Skin epidermis (tissue), 12 donors: ENCODE measurements at regions not wholly inside any gene's neighbourhood (a gene's known extent, or its start where the extent isn't known, plus 50 kb on each side); places are given as distances from the start of the nearest gene placed in this dataset.

ENCODE experiments used
- H3K27ac ChIP-seq, 21 experiments: fragments of 200-600 bp; sonication (generic) in 11 of 21; one replicate each; pipeline ENCODE4 v1.5.0; 2020; ENCODE audit warnings: mild to moderate bottlenecking in 3 of 21, inconsistent platforms in 2 of 21, moderate library complexity in 2 of 21
- H3K4me3 ChIP-seq, 7 experiments: fragments of 200-600 bp; sonication (generic) in 2 of 7; one replicate each; pipeline ENCODE4 v1.5.0; 2020; ENCODE audit warnings: inconsistent platforms in 2 of 7, mild to moderate bottlenecking in 2 of 7, moderate library complexity in 1 of 7

DNA sequence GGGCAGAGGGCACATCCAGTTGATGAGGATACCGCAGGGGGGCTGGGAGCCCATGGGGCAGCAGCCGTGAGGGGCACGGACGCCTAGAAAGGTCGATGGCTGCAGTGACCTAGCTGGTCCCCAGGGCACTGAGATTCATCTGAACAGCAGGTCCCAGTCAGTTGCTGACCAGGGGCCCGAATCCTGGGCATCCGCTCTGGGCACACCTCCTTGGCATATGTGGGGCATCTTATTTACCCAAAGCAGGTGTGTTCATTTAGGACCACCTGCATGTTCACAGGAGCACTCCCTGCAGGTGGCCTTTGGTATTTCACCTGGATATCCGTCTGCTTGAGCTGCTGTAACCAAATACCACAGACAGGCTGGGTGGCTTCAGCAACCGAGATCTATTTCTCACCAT, 72.0 kb upstream of the ODC1 start:
- H3K4me3 ChIP-seq = no peak overlapping the region
- no peak overlapping the region for H3K27ac ChIP-seq

DNA sequence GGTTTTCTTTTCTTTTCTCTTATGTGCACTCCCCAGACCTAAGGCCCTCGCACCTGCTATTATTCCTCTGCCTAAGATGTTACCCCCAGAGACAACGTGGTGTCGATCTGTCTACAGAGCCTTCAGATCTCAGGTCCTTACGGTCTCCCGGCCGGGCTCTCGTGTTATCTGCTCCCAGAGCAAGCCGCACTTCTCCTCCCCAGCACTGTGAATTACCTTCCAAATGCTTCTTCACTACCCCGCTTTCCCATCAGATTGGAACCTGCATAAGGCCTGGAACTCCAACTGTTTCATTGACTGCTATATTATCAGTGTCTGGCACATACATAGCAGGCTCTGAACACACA, 71.2 kb upstream of the ODC1 start:
- no peak overlapping the region for H3K27ac ChIP-seq

GRCh38 chr2:10518470-10519393, 70.6 kb upstream of the ODC1 start:
- Histone ChIP-seq H3K4me3 (no peak overlapping the region), H3K27ac (no peak overlapping the region)

More for the DNA sequence above, 71.2 kb upstream of the ODC1 start:
- H3K4me3 ChIP-seq = no peak overlapping the region

- no peak overlapping the region for H3K4me3 ChIP-seq
- H3K27ac ChIP-seq = no peak overlapping the region
Measured at GRCh38 chr2:10517351-10518043, 69.4 kb upstream of the ODC1 start.

DNA sequence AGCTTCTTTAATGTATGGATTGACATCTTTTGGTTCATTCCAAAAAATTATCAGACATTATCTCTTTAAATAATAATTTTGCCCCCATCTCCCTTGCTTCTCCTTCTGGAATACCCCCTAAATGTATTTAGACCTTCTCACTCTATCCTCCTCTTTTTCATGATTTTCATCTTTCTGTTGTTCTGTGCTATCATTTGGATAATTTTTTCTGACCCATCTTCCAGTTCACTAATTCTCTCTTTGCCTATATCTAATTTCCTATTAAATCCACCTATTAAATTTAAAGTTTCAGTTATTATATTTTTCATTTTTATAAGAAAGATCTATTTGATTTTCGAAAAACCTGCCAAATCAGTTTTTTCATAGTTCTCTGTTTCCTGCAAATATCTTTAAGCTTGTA, 67.8 kb upstream of the ODC1 start:
- no peak overlapping the region for H3K4me3 ChIP-seq
- no peak overlapping the region for H3K27ac ChIP-seq

GRCh38 chr2:10514743-10515142, 66.6 kb upstream of the ODC1 start:
- Histone ChIP-seq H3K4me3 (no peak overlapping the region), H3K27ac (no peak overlapping the region)

DNA sequence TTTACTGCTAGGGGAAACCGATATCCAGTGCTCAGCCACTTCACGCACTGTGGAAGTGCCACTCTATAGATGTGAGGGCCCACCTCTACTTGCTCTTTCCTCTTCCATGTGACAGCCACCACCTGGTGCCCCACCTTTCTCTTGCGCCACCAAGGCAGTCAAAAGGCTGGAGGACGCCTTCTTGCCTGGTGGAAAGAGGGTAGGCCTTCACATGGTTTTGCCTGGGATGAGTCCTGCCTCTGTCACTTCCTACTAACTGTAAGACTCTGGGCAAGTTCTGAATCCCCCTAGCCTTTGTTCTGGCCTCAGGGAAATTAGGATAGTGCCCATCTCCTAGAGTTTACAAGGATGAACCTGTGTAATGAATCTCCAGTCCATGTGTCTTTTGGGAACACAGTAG, 66.1 kb upstream of the ODC1 start:
- Histone ChIP-seq H3K4me3 (no peak overlapping the region), H3K27ac (peak overlapping the region in 1 of 21 experiments; percentile 49)

- Histone ChIP-seq H3K4me3 (no peak overlapping the region), H3K27ac (no peak overlapping the region)
Measured at GRCh38 chr2:10513201-10513600, 65.1 kb upstream of the ODC1 start.

GRCh38 chr2:10508038-10508437, 59.9 kb upstream of the ODC1 start:
- H3K27ac ChIP-seq = no peak overlapping the region

GRCh38 chr2:10507106-10507505, 59.0 kb upstream of the ODC1 start:
- Histone ChIP-seq H3K27ac (no peak overlapping the region), H3K4me3 (no peak overlapping the region)

More at GRCh38 chr2:10508038-10508437, 59.9 kb upstream of the ODC1 start:
- H3K4me3 ChIP-seq = no peak overlapping the region

- no peak overlapping the region for H3K27ac ChIP-seq
- H3K4me3 ChIP-seq = no peak overlapping the region
Measured at GRCh38 chr2:10504994-10505820, 57.1 kb upstream of the ODC1 start.

GRCh38 chr2:10504370-10504993, 56.4 kb upstream of the ODC1 start:
- H3K4me3 ChIP-seq = no peak overlapping the region
- H3K27ac ChIP-seq = no peak overlapping the region

GRCh38 chr2:10502803-10503107, 54.6 kb upstream of the ODC1 start:
- Histone ChIP-seq H3K27ac (no peak overlapping the region), H3K4me3 (no peak overlapping the region)

DNA sequence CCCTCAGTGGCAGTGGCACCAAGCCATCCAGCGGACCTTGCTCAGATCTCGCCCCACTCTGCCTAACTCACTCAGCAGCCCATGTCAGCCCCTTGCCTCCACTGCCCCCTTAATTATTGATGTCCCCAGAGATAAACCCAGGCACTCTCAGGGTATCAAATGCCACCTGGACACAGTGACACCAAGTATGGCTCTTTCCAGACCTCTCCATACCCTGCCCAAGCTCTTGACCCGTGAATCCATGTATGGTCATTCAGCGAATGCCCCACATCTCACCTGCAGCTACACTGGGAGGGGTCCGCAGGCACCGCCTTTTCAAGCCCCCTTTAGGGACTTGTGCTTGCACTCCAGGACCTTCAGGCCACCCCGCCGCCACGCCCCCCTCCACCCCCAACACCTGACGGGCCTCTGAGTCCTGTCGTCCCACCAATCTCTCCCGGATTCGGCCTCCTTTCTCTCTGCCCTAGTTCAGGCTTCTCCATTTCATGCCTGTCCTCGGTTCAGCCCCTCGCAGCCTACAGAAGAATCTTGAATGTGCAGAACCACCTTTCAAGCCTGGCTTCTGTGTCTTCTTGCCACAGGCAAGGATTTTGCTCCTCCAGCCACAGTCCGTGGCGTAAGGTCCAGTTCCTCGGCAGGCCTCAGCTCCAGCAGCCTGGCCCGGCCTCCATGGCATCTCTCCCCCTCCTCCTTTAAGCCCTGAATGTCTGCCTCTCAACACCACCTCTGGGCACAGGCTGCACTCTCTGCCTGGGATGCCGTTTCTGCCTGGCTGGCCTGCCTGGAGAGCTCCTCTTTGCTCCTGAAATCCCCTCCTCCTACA, 54.1 kb upstream of the ODC1 start:
- H3K4me3 ChIP-seq = no peak overlapping the region
- no peak overlapping the region for H3K27ac ChIP-seq

DNA sequence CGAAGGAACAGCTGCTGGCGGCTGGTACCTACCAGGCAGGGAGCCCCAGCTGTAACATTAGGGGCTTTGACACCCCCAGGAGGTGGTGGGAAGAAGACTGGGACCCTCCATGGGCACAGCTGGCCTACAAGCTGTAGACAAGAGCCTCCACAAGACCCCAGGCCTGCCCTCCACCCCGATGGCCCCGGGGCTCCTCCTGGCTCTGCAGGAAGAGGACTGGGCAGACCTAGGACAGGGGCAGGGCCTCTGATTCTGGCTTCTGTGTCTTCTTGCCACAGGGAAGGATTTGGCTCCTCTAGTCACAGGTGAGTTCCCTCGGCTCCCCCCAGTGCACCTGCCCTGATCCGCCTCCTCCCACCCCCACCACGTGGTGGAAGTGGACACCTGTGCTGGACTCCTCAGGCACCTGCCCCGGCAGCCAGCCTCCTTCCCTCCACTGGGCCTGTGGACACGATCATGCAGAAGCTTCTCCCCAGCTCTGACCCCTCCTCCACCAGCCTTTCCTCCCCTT, 53.4 kb upstream of the ODC1 start:
- no peak overlapping the region for H3K27ac ChIP-seq
- H3K4me3 ChIP-seq = no peak overlapping the region

- no peak overlapping the region for H3K4me3 ChIP-seq
- no peak overlapping the region for H3K27ac ChIP-seq
Measured at GRCh38 chr2:10500601-10501361, 52.7 kb upstream of the ODC1 start.

- Histone ChIP-seq H3K27ac (no peak overlapping the region), H3K4me3 (no peak overlapping the region)
Measured at GRCh38 chr2:10499911-10500521, 51.9 kb upstream of the ODC1 start.
